Trophoblast cell (in vitro differentiated cells and primary cell): ENCODE measurements at regions not wholly inside any gene's neighbourhood (a gene's known extent, or its start where the extent isn't known, plus 50 kb on each side); places are given as distances from the start of the nearest gene placed in this dataset.
A peak's percentile ranks its signal among the peaks of the same experiment; 100 is the strongest.

Source experiments
- DNase-seq, 2 donors: peaks; one replicate each; pipeline ENCODE4 v3.0.0-alpha.2; 2016
- H2AFZ ChIP-seq: 2 replicates; pipeline ENCODE4 v1.6.1; 2013; ENCODE audit warnings: low read length, moderate library complexity, mild to moderate bottlenecking; ENCODE audit not compliant: insufficient read depth, poor library complexity
- H2AK5ac ChIP-seq: 2 replicates; pipeline ENCODE4 v1.6.1; 2013; ENCODE audit warnings: mild to moderate bottlenecking, low read length
- H2BK120ac ChIP-seq: 2 replicates; pipeline ENCODE4 v1.6.1; 2013; ENCODE audit warnings: low read length, mild to moderate bottlenecking, moderate library complexity; ENCODE audit not compliant: insufficient read depth, poor library complexity
- H2BK12ac ChIP-seq: 2 replicates; pipeline ENCODE4 v1.6.1; 2013; ENCODE audit warnings: mild to moderate bottlenecking, low read length, moderate library complexity
- H2BK5ac ChIP-seq: 2 replicates; pipeline ENCODE4 v1.6.1; 2013; ENCODE audit warnings: low read length, low read depth, moderate library complexity, mild to moderate bottlenecking; ENCODE audit not compliant: poor library complexity
- H3K14ac ChIP-seq: 2 replicates; pipeline ENCODE4 v1.6.1; 2013; ENCODE audit warnings: mild to moderate bottlenecking, low read length
- H3K18ac ChIP-seq: 2 replicates; pipeline ENCODE4 v1.6.1; 2013; ENCODE audit warnings: mild to moderate bottlenecking, low read length
- H3K23ac ChIP-seq: 2 replicates; pipeline ENCODE4 v1.6.1; 2013; ENCODE audit warnings: low read length
- H3K27ac ChIP-seq: 2 replicates; pipeline ENCODE4 v1.5.1; 2013; ENCODE audit warnings: low read depth, mild to moderate bottlenecking, inconsistent platforms, low read length, moderate library complexity
- H3K27me3 ChIP-seq: 2 replicates; pipeline ENCODE4 v1.6.1; 2013; ENCODE audit warnings: inconsistent platforms, mild to moderate bottlenecking, low read length, moderate library complexity; ENCODE audit not compliant: insufficient read depth
- H3K36me3 ChIP-seq, 2 experiments: 1 replicate in 1 of 2; 2 replicates in 1 of 2; pipeline ENCODE4 v1.6.1; 2013; ENCODE audit warnings: low read length in 2 of 2, mild to moderate bottlenecking in 2 of 2, moderate library complexity in 1 of 2; ENCODE audit not compliant: insufficient read depth in 2 of 2, control insufficient read depth in 1 of 2
- H3K4ac ChIP-seq: 2 replicates; pipeline ENCODE4 v1.6.1; 2013; ENCODE audit warnings: low read depth, mild to moderate bottlenecking, low read length, moderate library complexity
- H3K4me1 ChIP-seq, 2 experiments: 1 replicate in 1 of 2; 2 replicates in 1 of 2; pipeline ENCODE4 v1.6.1; 2013; ENCODE audit warnings: low read length in 2 of 2, mild to moderate bottlenecking in 2 of 2, moderate library complexity in 1 of 2; ENCODE audit not compliant: insufficient read depth in 2 of 2, control insufficient read depth in 1 of 2
- H3K4me2 ChIP-seq: 2 replicates; pipeline ENCODE4 v1.6.1; 2013; ENCODE audit warnings: inconsistent platforms, mild to moderate bottlenecking, low read length, moderate library complexity
- H3K4me3 ChIP-seq: 2 replicates; pipeline ENCODE4 v1.5.1; 2013; ENCODE audit warnings: mild to moderate bottlenecking, low read depth, low read length, inconsistent platforms
- H3K79me1 ChIP-seq: one replicate; pipeline ENCODE4 v1.6.1; 2013; ENCODE audit warnings: low read length
- H3K79me2 ChIP-seq: 2 replicates; pipeline ENCODE4 v1.6.1; 2013; ENCODE audit warnings: low read length, mild to moderate bottlenecking; ENCODE audit not compliant: control insufficient read depth, insufficient read depth, poor library complexity
- H3K9ac ChIP-seq: 2 replicates; pipeline ENCODE4 v1.6.1; 2013; ENCODE audit warnings: mild to moderate bottlenecking, low read length
- H3K9me3 ChIP-seq: 2 replicates; pipeline ENCODE4 v1.6.1; 2013; ENCODE audit warnings: low read depth, mild to moderate bottlenecking, control low read depth, inconsistent platforms, low read length; ENCODE audit not compliant: insufficient read depth
- H4K12ac ChIP-seq: 2 replicates; pipeline ENCODE4 v1.6.1; 2013; ENCODE audit warnings: low read depth, mild to moderate bottlenecking, low read length, moderate library complexity
- H4K8ac ChIP-seq: 2 replicates; pipeline ENCODE4 v1.6.1; 2013; ENCODE audit warnings: low read depth, mild to moderate bottlenecking, low read length, moderate library complexity
- H4K91ac ChIP-seq: one replicate; pipeline ENCODE4 v1.6.1; 2013; ENCODE audit warnings: low read depth, mild to moderate bottlenecking, low read length, moderate library complexity
- WGBS: extraction: QIAGEN DNeasy Blood & Tissue Kit; methylation state at CpG from one replicate; pipeline ENCODE4 v1.1.7; 2013; ENCODE audit warnings: missing lambda C conversion rate; ENCODE audit not compliant: insufficient read length, insufficient coverage; ENCODE audit errors: extremely low coverage; 5-methylcytosine and 5-hydroxymethylcytosine counted together

- no peak overlapping the region for H3K27ac ChIP-seq
- H2BK5ac ChIP-seq = no peak overlapping the region
- H3K4ac ChIP-seq = no peak overlapping the region
- H3K9me3 ChIP-seq = no peaks in the 10 kb centered on the region
- H3K9ac ChIP-seq = no peak overlapping the region
- H2BK120ac ChIP-seq = no peak overlapping the region
- no peak overlapping the region for H3K23ac ChIP-seq
- H2BK12ac ChIP-seq = no peak overlapping the region
- no peaks in the 10 kb centered on the region for H3K27me3 ChIP-seq
- peaks cover 6 to 12% of the 10 kb centered on the region in 2 experiments for H3K4me1 ChIP-seq
- no peak overlapping the region for H4K8ac ChIP-seq
- peak; percentile 73 to 91 for DNase-seq
- no peaks in the 10 kb centered on the region for H3K79me2 ChIP-seq
- WGBS = no CpG with 5 or more reads among the region's 4 CpGs
- H3K79me1 ChIP-seq = peaks cover 2% of the 10 kb centered on the region
- no peak overlapping the region for H2AK5ac ChIP-seq
- H4K91ac ChIP-seq = no peak overlapping the region
- H3K4me2 ChIP-seq = no peak overlapping the region
- no peaks in the 10 kb centered on the region for H3K36me3 ChIP-seq
- no peak overlapping the region for H2AFZ ChIP-seq
- H4K12ac ChIP-seq = no peak overlapping the region
- no peak overlapping the region for H3K4me3 ChIP-seq
- H3K14ac ChIP-seq = no peak overlapping the region
- H3K18ac ChIP-seq = no peak overlapping the region
Observed at GRCh38 chr21:41100826-41101550, 67.0 kb upstream of the BACE2 start.

- Histone ChIP-seq H3K27me3 (no peaks in the 10 kb centered on the region), H3K79me1 (peaks cover 2% of the 10 kb centered on the region), H3K4me2 (no peak overlapping the region), H3K27ac (no peak overlapping the region), H3K36me3 (no peaks in the 10 kb centered on the region), H2BK5ac (no peak overlapping the region), H2BK12ac (no peak overlapping the region), H3K4ac (no peak overlapping the region), H3K9ac (no peak overlapping the region), H3K4me3 (no peak overlapping the region), H2AK5ac (no peak overlapping the region), H2BK120ac (no peak overlapping the region), H2AFZ (no peak overlapping the region), H3K4me1 (peaks cover 6 to 12% of the 10 kb centered on the region in 2 experiments), H3K23ac (no peak overlapping the region), H3K14ac (no peak overlapping the region), H4K12ac (no peak overlapping the region), H3K79me2 (no peaks in the 10 kb centered on the region), H4K91ac (no peak overlapping the region), H3K18ac (no peak overlapping the region), H4K8ac (no peak overlapping the region), H3K9me3 (no peaks in the 10 kb centered on the region)
- no CpG with 5 or more reads among the region's 6 CpGs for WGBS
- no peak for DNase-seq
Observed at GRCh38 chr21:41102281-41102680, 65.7 kb upstream of the BACE2 start.

- Histone ChIP-seq H3K4ac (no peak overlapping the region), H3K23ac (no peak overlapping the region), H2BK5ac (no peak overlapping the region), H3K4me1 (peaks cover under 1 to 2% of the 10 kb centered on the region in 2 experiments), H3K4me3 (no peak overlapping the region), H4K8ac (no peak overlapping the region), H2AK5ac (no peak overlapping the region), H3K79me1 (no peaks in the 10 kb centered on the region), H3K27ac (no peak overlapping the region), H3K18ac (no peak overlapping the region), H2BK120ac (no peak overlapping the region), H2AFZ (no peak overlapping the region), H2BK12ac (no peak overlapping the region), H3K9ac (no peak overlapping the region), H3K9me3 (no peaks in the 10 kb centered on the region), H3K36me3 (no peaks in the 10 kb centered on the region), H3K14ac (no peak overlapping the region), H4K91ac (no peak overlapping the region), H3K27me3 (no peaks in the 10 kb centered on the region), H4K12ac (no peak overlapping the region), H3K4me2 (no peak overlapping the region), H3K79me2 (no peaks in the 10 kb centered on the region)
- no peak for DNase-seq
- no CpG with 5 or more reads among the region's 11 CpGs for WGBS
Observed at GRCh38 chr21:41107602-41108001, 60.4 kb upstream of the BACE2 start.

GRCh38 chr21:41108668-41109585, 59.0 kb upstream of the BACE2 start:
- no peak overlapping the region for H3K9ac ChIP-seq
- H3K23ac ChIP-seq = no peak overlapping the region
- no peak overlapping the region for H3K27ac ChIP-seq
- H4K91ac ChIP-seq = no peak overlapping the region
- no peaks in the 10 kb centered on the region for H3K79me2 ChIP-seq
- no peak overlapping the region for H2BK120ac ChIP-seq
- no peak overlapping the region for H2AFZ ChIP-seq
- H3K4me1 ChIP-seq = peaks cover 0 to 11% of the 10 kb centered on the region in 2 experiments
- no peaks in the 10 kb centered on the region for H3K27me3 ChIP-seq
- no CpG with 5 or more reads among the region's 17 CpGs for WGBS
- no peaks in the 10 kb centered on the region for H3K36me3 ChIP-seq
- H4K12ac ChIP-seq = no peak overlapping the region
- no peak for DNase-seq
- H3K79me1 ChIP-seq = no peaks in the 10 kb centered on the region
- H3K4me3 ChIP-seq = no peak overlapping the region
- no peak overlapping the region for H3K4ac ChIP-seq
- H3K18ac ChIP-seq = no peak overlapping the region
- no peaks in the 10 kb centered on the region for H3K9me3 ChIP-seq
- no peak overlapping the region for H3K14ac ChIP-seq
- no peak overlapping the region for H4K8ac ChIP-seq
- H3K4me2 ChIP-seq = no peak overlapping the region
- H2BK5ac ChIP-seq = no peak overlapping the region
- no peak overlapping the region for H2BK12ac ChIP-seq
- no peak overlapping the region for H2AK5ac ChIP-seq
